Panc1 (cell line): ENCODE measurements at regions not wholly inside any gene's neighbourhood (a gene's known extent, or its start where the extent isn't known, plus 50 kb on each side); places are given as distances from the start of the nearest gene placed in this dataset.

ENCODE experiments used
- POLR2AphosphoS5 ChIP-seq: IDR thresholded peaks from 2 replicates; pipeline ENCODE4 v1.6.1; 2012; ENCODE audit warnings: mild to moderate bottlenecking, low read depth, low read length, moderate library complexity
- TCF7L2 ChIP-seq: IDR thresholded peaks from 2 replicates; pipeline ENCODE4 v1.6.1; 2011; ENCODE audit warnings: mild to moderate bottlenecking, low read depth, low read length, inconsistent platforms
- TF ChIP-seq, protein P1 (sequence below): fragments of 450-650 bp; IDR thresholded peaks from 2 replicates; pipeline ENCODE4 v1.5.1; 2017; ENCODE audit warnings: mild to moderate bottlenecking

DNA sequence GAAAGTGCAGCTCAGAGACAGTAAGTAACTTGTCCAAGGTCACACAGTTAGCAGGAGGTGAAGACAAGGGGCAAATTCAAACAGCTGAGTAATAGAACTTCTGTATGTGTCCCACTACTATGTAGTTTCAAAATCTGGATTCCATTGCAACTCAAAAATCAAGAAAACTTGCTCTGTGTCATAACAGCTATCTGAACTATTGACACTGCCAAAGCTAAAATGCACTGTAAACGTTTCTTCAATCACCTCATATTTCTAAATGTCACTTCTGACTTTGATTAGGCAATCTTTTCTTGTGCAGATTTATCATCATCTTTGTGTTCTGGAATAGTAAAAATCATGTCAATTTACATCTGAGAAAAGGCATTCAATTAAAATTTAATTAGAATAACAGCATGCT lies 957.6 kb downstream of the MRPL39 start:
- TF ChIP-seq, protein P1, sequence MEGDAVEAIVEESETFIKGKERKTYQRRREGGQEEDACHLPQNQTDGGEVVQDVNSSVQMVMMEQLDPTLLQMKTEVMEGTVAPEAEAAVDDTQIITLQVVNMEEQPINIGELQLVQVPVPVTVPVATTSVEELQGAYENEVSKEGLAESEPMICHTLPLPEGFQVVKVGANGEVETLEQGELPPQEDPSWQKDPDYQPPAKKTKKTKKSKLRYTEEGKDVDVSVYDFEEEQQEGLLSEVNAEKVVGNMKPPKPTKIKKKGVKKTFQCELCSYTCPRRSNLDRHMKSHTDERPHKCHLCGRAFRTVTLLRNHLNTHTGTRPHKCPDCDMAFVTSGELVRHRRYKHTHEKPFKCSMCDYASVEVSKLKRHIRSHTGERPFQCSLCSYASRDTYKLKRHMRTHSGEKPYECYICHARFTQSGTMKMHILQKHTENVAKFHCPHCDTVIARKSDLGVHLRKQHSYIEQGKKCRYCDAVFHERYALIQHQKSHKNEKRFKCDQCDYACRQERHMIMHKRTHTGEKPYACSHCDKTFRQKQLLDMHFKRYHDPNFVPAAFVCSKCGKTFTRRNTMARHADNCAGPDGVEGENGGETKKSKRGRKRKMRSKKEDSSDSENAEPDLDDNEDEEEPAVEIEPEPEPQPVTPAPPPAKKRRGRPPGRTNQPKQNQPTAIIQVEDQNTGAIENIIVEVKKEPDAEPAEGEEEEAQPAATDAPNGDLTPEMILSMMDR: no peak
- TF ChIP-seq TCF7L2: no peak
- no peak for TF ChIP-seq POLR2AphosphoS5
